ENCODE measurements at regions not wholly inside any gene's neighbourhood (a gene's known extent, or its start where the extent isn't known, plus 50 kb on each side); places are given as distances from the start of the nearest gene placed in this dataset.
A peak's percentile ranks its signal among the peaks of the same experiment; 100 is the strongest.

- Histone ChIP-seq H3K9me2 (replicated peaks; ENCODE audit: insufficient read depth, low read length) (no peaks in the 10 kb centered on the region), H4K20me1 (ENCODE audit: insufficient read depth, low read depth, low read length) (no peaks in the 10 kb centered on the region), H3K4me3 (ENCODE audit: low read length) (no peak overlapping the region), H3K4me2 (ENCODE audit: low read depth, low read length, poor library complexity, severe bottlenecking) (no peak overlapping the region), H3K4me1 (ENCODE audit: low read length) (peaks cover 38% of the 10 kb centered on the region), H3K9ac (ENCODE audit: low read length) (no peak overlapping the region), H3K9me3 (ENCODE audit: low read length) (no peaks in the 10 kb centered on the region), H3K36me3 (ENCODE audit: insufficient read depth, low read length) (no peaks in the 10 kb centered on the region), H3K27ac (ENCODE audit: low read length) (no peak overlapping the region), H3K79me2 (ENCODE audit: low read length) (no peaks in the 10 kb centered on the region), H3K27me3 (ENCODE audit: low read length) (no peaks in the 10 kb centered on the region), H2AFZ (ENCODE audit: low read length) (peak overlapping the region; percentile 37; the same call in 1 of the 2 replicates)
- no peak for DNase-seq
Measured at GRCh38 chr6:2412731-2413130, 167.3 kb upstream of the GMDS start.

- Histone ChIP-seq H2AFZ (ENCODE audit: low read length) (no peak overlapping the region), H3K27ac (ENCODE audit: low read length) (peak overlapping the region; percentile 26; the same call in 1 of the 2 replicates), H3K36me3 (ENCODE audit: insufficient read depth, low read length) (peaks cover 3% of the 10 kb centered on the region; the same call in 1 of the 2 replicates), H3K4me3 (ENCODE audit: low read length) (no peak overlapping the region), H3K9me3 (ENCODE audit: low read length) (no peaks in the 10 kb centered on the region), H3K4me1 (ENCODE audit: low read length) (peaks cover 57% of the 10 kb centered on the region), H3K79me2 (ENCODE audit: low read length) (no peaks in the 10 kb centered on the region), H3K9ac (ENCODE audit: low read length) (no peak overlapping the region), H3K4me2 (ENCODE audit: low read depth, low read length, poor library complexity, severe bottlenecking) (peak overlapping the region; percentile 44), H4K20me1 (ENCODE audit: insufficient read depth, low read depth, low read length) (no peaks in the 10 kb centered on the region), H3K9me2 (replicated peaks; ENCODE audit: insufficient read depth, low read length) (no peaks in the 10 kb centered on the region), H3K27me3 (ENCODE audit: low read length) (no peaks in the 10 kb centered on the region)
- DNase-seq: no peak
Measured at GRCh38 chr6:2410656-2411380, 165.4 kb upstream of the GMDS start.

- Histone ChIP-seq H3K4me3 (ENCODE audit: low read length) (no peak overlapping the region), H3K36me3 (ENCODE audit: insufficient read depth, low read length) (peaks cover 3% of the 10 kb centered on the region; the same call in 1 of the 2 replicates), H3K79me2 (ENCODE audit: low read length) (no peaks in the 10 kb centered on the region), H3K27me3 (ENCODE audit: low read length) (no peaks in the 10 kb centered on the region), H3K9me3 (ENCODE audit: low read length) (no peaks in the 10 kb centered on the region), H3K4me2 (ENCODE audit: low read depth, low read length, poor library complexity, severe bottlenecking) (peak overlapping the region; percentile 25), H3K27ac (ENCODE audit: low read length) (peak overlapping the region; percentile 21; the same call in 1 of the 2 replicates), H2AFZ (ENCODE audit: low read length) (peak overlapping the region; percentile 66; the same call in 1 of the 2 replicates), H3K9me2 (replicated peaks; ENCODE audit: insufficient read depth, low read length) (no peaks in the 10 kb centered on the region), H3K9ac (ENCODE audit: low read length) (peak overlapping the region; percentile 14; the same call in 1 of the 2 replicates), H4K20me1 (ENCODE audit: insufficient read depth, low read depth, low read length) (no peaks in the 10 kb centered on the region), H3K4me1 (ENCODE audit: low read length) (peaks cover 86% of the 10 kb centered on the region)
- DNase-seq: no peak
Measured at GRCh38 chr6:2407525-2407924, 162.1 kb upstream of the GMDS start.

- H3K4me2 ChIP-seq (ENCODE audit: low read depth, low read length, poor library complexity, severe bottlenecking): peak overlapping the region; percentile 78
- H3K9me2 ChIP-seq (replicated peaks; ENCODE audit: insufficient read depth, low read length): no peaks in the 10 kb centered on the region
- H2AFZ ChIP-seq (ENCODE audit: low read length): peak overlapping the region; percentile 66; the same call in 1 of the 2 replicates
- peak overlapping the region; percentile 65 for H3K9ac ChIP-seq (ENCODE audit: low read length)
- H4K20me1 ChIP-seq (ENCODE audit: insufficient read depth, low read depth, low read length): no peaks in the 10 kb centered on the region
- DNase-seq: peak; percentile 92
- peak overlapping the region; percentile 57 for H3K4me3 ChIP-seq (ENCODE audit: low read length)
- peaks cover 10% of the 10 kb centered on the region; the same call in 1 of the 2 replicates for H3K36me3 ChIP-seq (ENCODE audit: insufficient read depth, low read length)
- H3K27ac ChIP-seq (ENCODE audit: low read length): peak overlapping the region; percentile 99
- no peaks in the 10 kb centered on the region for H3K9me3 ChIP-seq (ENCODE audit: low read length)
- no peaks in the 10 kb centered on the region for H3K27me3 ChIP-seq (ENCODE audit: low read length)
- H3K79me2 ChIP-seq (ENCODE audit: low read length): no peaks in the 10 kb centered on the region
- peaks cover 80% of the 10 kb centered on the region for H3K4me1 ChIP-seq (ENCODE audit: low read length)
Measured at GRCh38 chr6:2404211-2404929, 159.0 kb upstream of the GMDS start.

GRCh38 chr6:2403546-2403945, 158.1 kb upstream of the GMDS start:
- peak; percentile 74 for DNase-seq
- H3K79me2 ChIP-seq (ENCODE audit: low read length): no peaks in the 10 kb centered on the region
- H3K9me2 ChIP-seq (replicated peaks; ENCODE audit: insufficient read depth, low read length): no peaks in the 10 kb centered on the region
- H3K4me1 ChIP-seq (ENCODE audit: low read length): peaks cover 72% of the 10 kb centered on the region
- peak overlapping the region; percentile 65 for H3K9ac ChIP-seq (ENCODE audit: low read length)
- no peaks in the 10 kb centered on the region for H4K20me1 ChIP-seq (ENCODE audit: insufficient read depth, low read depth, low read length)
- H2AFZ ChIP-seq (ENCODE audit: low read length): peak overlapping the region; percentile 43; the same call in 1 of the 2 replicates
- peak overlapping the region; percentile 99 for H3K27ac ChIP-seq (ENCODE audit: low read length)
- H3K4me3 ChIP-seq (ENCODE audit: low read length): peak overlapping the region; percentile 57
- H3K36me3 ChIP-seq (ENCODE audit: insufficient read depth, low read length): peaks cover 10% of the 10 kb centered on the region; the same call in 1 of the 2 replicates
- no peaks in the 10 kb centered on the region for H3K27me3 ChIP-seq (ENCODE audit: low read length)
- no peaks in the 10 kb centered on the region for H3K9me3 ChIP-seq (ENCODE audit: low read length)
- H3K4me2 ChIP-seq (ENCODE audit: low read depth, low read length, poor library complexity, severe bottlenecking): peak overlapping the region; percentile 78

- H3K4me1 ChIP-seq (ENCODE audit: low read length): peaks cover 16% of the 10 kb centered on the region
- no peaks in the 10 kb centered on the region for H3K9me2 ChIP-seq (replicated peaks; ENCODE audit: insufficient read depth, low read length)
- no peaks in the 10 kb centered on the region for H3K79me2 ChIP-seq (ENCODE audit: low read length)
- peaks cover 7% of the 10 kb centered on the region; the same call in 1 of the 2 replicates for H3K36me3 ChIP-seq (ENCODE audit: insufficient read depth, low read length)
- H3K4me2 ChIP-seq (ENCODE audit: low read depth, low read length, poor library complexity, severe bottlenecking): no peak overlapping the region
- H3K9ac ChIP-seq (ENCODE audit: low read length): no peak overlapping the region
- H3K9me3 ChIP-seq (ENCODE audit: low read length): no peaks in the 10 kb centered on the region
- H4K20me1 ChIP-seq (ENCODE audit: insufficient read depth, low read depth, low read length): no peaks in the 10 kb centered on the region
- no peak overlapping the region for H3K4me3 ChIP-seq (ENCODE audit: low read length)
- no peak overlapping the region for H2AFZ ChIP-seq (ENCODE audit: low read length)
- DNase-seq: no peak
- no peak overlapping the region for H3K27ac ChIP-seq (ENCODE audit: low read length)
- no peaks in the 10 kb centered on the region for H3K27me3 ChIP-seq (ENCODE audit: low read length)
Measured at GRCh38 chr6:2396846-2397630, 151.6 kb upstream of the GMDS start.

- H3K27me3 ChIP-seq (ENCODE audit: low read length): no peaks in the 10 kb centered on the region
- H3K4me1 ChIP-seq (ENCODE audit: low read length): peaks cover 17% of the 10 kb centered on the region
- H3K27ac ChIP-seq (ENCODE audit: low read length): no peak overlapping the region
- no peak overlapping the region for H2AFZ ChIP-seq (ENCODE audit: low read length)
- no peaks in the 10 kb centered on the region for H3K9me2 ChIP-seq (replicated peaks; ENCODE audit: insufficient read depth, low read length)
- DNase-seq: no peak
- H4K20me1 ChIP-seq (ENCODE audit: insufficient read depth, low read depth, low read length): no peaks in the 10 kb centered on the region
- no peaks in the 10 kb centered on the region for H3K79me2 ChIP-seq (ENCODE audit: low read length)
- no peak overlapping the region for H3K9ac ChIP-seq (ENCODE audit: low read length)
- no peak overlapping the region for H3K4me3 ChIP-seq (ENCODE audit: low read length)
- no peaks in the 10 kb centered on the region for H3K9me3 ChIP-seq (ENCODE audit: low read length)
- H3K36me3 ChIP-seq (ENCODE audit: insufficient read depth, low read length): peaks cover 2% of the 10 kb centered on the region; the same call in 1 of the 2 replicates
- H3K4me2 ChIP-seq (ENCODE audit: low read depth, low read length, poor library complexity, severe bottlenecking): no peak overlapping the region
Measured at GRCh38 chr6:2396042-2396657, 150.7 kb upstream of the GMDS start.
